HG03066 (cell line): ENCODE measurements at regions not wholly inside any gene's neighbourhood (a gene's known extent, or its start where the extent isn't known, plus 50 kb on each side); places are given as distances from the start of the nearest gene placed in this dataset.

Experiments
- ATAC-seq: cut with Tn5 transposase; IDR thresholded peaks from one replicate; pipeline ENCODE4 v1.9.1; 2021; ENCODE audit warnings: low read depth; ENCODE audit not compliant: unreplicated experiment

DNA sequence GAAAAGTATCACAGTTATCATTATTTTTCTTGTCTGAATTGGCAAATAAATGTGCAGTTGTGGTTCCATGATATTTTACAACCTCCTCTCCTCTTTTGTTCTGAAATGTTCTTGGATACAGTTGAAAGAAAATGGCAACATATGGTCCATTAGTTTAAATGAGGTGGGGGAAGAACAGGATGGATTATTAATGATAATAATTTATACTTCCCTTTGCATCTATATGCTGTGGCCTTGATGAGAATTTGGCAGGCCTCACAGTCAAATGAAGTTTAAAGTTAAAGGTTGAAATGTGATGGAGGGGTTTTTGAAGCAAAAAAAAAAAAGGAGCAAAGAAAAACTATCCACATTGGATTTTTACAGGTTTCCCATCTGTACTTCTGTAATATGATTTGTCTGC lies 946.3 kb upstream of the INTU start:
- ATAC-seq, result no peak

DNA sequence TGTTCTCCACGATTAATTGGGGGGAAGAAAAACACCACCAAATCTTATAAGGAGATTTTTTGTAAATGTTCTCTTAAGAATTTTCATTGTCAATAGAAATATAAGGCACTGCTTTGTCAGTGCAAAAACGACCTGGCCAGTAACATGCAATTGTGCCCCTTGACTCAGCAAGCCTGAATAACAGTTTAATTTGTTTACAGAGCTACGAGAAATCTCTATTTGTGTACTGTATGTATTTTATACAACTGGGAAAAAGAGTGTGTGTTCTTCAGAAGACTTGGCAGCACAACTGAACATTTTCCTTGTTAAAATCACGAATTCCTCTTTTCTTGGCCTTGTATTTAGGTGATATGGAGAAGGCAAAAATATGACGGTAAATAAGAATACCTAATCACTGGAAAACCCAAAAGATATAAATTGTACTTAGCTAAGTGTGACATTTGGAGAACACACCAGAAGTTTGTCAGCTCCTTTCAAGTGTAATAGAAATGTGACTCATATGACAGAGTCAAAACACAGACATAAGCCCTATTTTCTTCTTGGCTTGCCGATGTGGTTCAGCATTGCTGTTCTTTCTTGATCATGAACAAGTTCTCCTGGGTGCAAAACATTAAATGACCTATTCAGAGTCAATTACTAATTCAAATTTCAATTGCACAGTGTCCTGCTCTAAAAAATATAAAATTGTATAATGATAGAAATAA lies 945.0 kb upstream of the INTU start:
- ATAC-seq, result no peak

DNA sequence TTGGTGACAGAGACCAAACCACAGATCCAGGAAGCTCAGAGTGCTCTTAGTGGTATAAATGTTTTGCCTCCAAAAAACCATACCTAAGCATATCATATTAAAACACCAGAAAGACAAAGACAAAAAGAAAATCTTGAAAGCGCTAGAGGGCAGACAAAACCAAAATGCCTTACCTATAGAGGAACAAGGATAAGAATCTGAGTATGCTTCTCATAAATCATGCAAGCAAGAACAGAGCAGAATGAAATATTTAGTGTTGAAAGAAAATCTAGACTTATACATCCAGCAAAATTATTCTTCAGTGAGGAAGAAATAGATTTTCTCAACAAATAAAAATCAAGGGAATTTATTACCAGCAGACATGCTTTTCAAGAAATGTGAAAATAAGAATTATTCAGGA lies 941.0 kb upstream of the INTU start:
- ATAC-seq, result no peak

DNA sequence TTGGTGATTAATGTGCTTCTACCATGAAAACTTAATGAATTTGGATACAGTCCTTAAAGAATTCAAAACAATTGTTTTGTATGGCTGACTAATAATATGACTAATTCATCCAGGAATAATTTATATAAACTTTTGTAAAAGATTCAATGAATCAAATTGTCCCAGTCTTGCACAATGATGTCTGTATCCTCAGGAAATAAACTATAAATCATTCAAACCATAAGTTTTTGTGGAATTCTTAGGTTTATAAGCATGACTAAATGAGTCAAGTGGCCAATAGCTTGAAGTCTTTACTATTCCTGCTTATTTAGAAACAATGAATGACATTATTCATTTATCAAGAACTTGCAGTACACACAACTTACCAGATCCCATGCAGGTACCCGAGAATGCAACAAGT lies 935.0 kb upstream of the INTU start:
- no peak for ATAC-seq

DNA sequence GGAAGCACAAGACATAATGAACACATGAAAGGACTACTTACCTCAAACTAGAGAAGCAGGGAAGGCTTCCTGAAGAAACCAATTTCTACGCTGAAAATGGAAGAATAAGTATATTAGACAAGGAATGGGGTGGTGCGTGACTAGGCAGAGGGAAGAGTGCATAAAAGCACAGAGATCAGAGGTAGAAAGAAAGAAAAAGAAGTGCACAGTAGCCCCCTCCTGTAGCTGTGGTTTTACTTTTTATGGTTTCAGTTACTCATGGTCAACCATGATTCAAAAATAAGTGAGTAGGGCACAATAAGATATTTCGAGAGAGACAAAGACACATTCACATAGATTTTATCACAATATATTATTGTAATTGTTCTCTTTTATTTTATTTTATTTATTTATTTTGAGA lies 934.5 kb upstream of the INTU start:
- ATAC-seq, result no peak

DNA sequence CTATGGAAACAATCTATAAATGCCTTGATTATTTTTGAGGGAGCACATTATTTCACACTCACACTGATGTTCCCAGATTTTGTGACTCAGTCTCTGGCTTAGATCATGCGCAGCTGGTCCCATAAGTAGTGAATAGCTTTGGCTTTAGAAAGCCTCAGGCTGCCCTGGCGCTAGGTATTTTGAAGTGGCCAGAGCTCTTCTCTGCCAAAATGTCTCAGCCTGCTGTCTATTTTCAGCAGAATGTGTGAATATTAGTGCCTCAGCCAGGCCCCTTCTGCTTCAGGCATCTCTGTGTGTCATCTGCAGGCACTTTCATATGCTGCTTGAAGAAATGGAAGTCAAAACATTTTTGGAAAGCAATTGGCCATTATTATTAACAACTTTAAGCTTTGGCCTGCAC lies 931.0 kb upstream of the INTU start:
- no peak for ATAC-seq

DNA sequence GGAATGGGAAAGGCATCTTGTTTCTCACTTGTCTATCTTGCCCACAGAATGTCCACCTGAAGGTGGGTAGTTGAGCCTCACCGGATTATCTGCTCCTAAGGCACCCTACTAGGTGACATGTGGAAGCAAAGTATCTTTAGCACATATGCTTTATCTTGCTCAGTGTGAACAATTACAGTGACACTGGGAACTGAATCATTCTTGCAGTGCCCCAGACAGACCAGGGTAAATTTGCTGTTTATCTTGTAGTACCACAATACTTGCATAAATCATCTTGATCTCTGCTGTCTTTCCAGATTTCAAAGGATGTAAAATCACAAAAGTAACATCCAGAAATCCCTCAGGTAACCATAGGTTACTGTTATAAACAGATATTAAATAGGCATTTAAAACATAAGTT lies 930.0 kb upstream of the INTU start:
- ATAC-seq, result no peak

DNA sequence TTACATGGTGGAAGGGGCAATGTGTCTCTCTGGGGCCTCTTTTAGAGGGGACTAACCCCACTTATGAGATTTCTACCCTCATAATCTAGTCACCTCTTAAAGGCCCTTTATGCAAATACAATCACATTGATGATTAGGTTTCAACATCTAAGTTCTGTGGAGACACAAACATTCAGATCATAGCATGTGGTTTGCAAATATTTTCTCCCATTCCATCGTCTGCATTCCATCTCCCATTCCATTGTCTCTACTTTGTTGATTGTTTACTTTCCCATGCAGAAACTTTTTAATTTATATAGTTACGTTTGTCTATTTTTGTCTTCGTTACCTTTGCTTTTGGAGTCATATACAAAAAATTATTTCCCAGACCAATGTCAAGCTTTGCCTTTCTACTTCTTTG lies 927.5 kb upstream of the INTU start:
- no peak for ATAC-seq

DNA sequence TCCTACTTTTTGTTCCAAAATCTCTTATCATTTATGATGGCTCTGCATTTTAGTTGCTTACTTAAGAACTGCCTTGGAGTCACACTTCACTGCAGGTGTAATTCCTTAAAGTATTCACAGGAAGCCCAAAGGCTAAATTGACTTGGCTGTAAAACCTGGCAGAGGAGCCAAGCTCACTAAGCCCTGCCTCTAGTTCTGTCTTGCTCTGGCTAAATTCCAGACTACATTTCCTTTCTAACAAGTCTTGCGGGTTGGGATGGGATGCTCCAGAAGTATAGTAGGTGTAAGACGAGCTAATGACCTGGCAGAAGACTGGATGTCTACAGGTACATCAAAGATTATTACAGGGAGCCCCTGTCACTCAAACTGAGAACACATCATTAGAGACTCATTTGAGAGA lies 924.0 kb upstream of the INTU start:
- ATAC-seq, result no peak

DNA sequence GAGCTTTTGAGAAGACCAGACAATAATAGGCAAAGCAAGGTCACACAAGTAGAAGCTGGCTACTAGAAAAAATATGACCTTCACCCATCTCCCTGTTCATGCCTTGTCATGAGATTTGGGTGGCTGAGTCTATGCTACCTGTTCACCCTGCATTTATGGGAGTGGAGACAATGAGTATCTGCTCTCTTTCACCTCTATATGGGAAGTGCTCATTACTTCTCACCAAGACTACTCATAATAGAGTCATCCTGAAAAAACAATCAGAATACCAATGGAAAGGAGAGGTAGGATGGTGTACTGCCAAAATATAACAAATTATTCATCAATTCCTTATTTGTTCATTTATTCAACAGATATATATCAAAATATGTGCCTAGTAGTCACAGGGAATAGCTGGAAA lies 921.8 kb upstream of the INTU start:
- ATAC-seq, result no peak

DNA sequence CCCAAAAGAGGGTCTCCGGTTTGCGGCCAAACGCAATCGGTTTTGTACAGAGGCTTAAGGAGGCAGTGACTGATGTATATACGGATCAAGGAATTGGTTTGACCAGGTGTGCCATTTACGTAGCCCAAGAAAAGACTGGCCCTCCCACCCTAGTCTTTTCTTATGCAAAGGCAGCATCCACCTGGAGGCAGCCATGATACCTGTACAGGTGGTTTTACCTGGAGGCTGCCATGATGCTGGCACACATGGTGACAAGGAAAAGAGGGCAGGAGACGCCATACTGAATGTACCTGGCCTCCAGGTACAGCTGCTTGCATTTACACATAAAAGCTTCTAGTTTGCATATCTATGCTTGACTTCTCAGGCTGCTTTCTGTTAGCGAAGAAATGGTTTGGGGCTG lies 917.7 kb upstream of the INTU start:
- ATAC-seq, result no peak

DNA sequence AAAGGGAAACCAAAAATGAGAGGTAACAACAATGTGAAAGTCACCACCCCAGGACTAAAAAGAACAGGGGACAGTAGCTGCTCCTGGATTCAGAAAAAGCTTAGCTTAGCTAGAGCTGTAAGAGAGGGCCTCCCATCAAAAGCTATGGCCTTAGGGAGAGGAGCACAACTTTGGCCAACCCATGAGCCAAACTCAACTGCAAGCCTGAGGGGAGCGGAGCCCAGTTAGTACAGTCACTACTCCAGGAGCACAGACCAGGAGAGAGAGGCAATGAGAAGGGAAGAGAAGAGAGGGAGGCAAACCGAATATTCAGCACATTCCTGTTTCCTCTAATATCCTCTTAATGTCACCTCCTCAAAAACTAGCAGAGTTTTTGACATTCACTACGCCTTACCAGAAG lies 917.1 kb upstream of the INTU start:
- ATAC-seq, result no peak

DNA sequence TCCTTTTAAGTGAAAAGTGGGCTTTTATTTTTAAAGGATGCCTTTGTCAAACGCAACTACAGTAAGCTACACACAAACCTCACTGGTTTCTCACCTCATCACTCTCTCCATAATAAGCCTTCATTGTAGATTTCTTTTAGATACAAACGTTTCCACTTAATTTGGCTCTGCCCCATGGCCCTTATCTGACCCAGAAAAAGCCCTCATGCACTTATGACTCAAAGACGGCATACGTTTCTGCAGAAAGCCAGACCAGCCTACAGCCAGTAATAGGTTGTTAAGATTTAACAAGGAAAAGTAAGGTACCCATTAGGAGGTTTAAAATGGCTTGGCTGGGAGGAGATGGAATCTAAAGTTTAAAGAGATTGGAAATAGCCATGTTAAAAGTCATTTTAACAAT lies 914.6 kb upstream of the INTU start:
- ATAC-seq, result no peak

DNA sequence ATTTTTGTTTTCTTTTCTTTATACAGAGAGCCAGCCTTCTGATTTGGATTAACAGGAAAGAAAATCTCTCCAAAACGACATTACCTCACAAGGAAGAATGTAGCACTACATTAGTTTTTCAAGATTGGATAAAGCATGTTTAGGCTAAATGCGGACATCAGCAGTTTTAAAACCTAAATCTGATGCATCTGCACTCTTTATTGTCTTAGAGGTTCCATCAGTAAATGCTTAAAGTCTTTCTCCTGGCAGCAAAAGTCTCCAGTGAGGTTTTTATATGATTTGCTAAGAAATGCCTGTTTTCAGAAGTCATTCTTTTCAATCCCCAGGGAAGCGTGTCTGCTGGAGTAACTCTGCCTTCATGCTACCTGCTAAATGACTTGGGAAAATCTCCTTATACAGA lies 912.9 kb upstream of the INTU start:
- no peak for ATAC-seq

DNA sequence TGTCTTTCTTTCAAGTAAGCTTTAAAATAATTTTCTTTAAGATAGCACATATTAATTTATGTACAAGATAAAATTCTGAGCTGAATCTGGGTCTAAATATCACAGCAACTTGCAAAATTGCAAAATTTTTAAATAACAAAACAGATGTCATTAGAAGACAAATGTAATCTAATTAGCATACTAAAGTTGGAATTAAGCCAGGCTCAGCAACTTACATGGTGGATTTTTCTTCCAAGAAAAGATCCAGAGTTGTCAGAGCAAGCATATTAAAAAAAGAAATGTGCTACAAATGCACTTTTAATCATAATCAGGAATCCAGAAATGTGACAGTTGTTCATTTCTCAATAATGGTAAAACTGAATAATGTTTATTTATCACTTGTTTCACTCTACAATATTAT lies 906.9 kb upstream of the INTU start:
- no peak for ATAC-seq

DNA sequence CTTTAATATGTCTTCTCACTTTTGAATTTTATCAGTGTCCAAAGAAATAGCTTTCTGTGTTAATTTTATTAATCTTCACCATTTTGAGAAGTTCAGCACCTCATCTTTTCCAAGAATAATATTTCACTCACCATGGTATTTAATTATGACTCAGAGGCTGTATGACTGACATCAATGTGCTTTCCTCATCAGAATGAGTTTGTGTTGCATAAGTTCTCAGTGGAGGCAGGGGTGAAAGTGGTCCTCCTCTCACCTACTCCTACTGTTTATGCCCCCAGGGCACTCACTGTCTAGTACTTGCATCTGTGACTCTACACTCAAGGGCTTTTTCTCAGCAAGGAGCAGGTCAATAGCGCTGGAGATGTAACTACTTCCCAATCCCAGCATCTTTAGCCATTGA lies 905.3 kb upstream of the INTU start:
- ATAC-seq, result no peak

DNA sequence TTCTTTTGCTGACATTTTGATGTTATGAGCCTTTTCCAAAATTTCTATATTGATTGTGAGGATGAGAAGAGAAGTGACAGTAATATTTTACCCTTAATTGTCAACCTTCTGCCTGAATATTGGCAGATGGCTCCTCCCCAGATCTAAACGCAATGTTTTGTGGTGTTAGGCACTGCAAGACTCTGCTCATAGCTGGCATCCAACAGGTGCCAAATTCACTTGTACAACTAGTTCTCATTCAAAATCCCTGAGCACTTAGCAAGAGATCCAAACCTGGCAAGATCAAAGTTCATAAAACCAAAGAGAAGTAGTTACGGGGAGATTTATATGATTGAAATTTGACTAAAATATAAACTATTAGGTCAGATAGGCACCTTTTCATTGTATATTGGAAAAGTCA lies 901.7 kb upstream of the INTU start:
- ATAC-seq, result no peak

DNA sequence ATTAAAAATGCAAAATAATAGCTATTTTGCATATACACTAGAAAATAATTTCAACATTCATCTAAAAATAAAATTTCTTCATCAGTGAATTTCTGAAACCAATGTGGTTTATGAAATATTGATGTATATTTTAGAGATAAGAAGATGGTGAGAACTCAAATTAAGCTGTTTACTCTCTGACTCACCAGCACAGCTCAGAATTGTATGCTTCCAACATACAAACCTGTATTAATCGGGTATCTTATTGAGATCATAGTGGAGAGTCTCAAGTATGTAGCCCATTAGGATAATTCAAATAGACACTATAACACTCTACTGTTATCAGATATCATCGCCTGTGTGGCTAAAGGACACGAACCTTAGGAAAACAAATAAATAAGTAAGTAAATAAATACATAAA lies 899.5 kb upstream of the INTU start:
- no peak for ATAC-seq

DNA sequence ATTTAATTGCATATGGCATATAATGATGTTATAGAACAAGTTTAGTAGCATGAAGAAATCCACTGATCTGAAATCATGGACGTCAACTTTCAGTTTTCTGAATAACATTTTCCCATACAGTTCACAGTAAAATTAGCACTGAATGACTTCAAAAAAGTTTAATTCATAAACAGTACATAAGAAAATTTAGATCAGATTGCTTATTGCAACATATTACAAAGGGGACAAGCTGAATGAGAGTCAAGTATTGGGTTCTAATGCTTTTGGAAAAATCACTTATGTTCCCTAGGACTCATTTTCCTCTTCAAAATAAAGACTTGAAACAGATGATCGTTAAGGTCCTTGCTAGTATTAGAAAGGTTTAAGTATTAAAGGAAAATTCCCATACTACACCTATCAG lies 898.3 kb upstream of the INTU start:
- no peak for ATAC-seq

DNA sequence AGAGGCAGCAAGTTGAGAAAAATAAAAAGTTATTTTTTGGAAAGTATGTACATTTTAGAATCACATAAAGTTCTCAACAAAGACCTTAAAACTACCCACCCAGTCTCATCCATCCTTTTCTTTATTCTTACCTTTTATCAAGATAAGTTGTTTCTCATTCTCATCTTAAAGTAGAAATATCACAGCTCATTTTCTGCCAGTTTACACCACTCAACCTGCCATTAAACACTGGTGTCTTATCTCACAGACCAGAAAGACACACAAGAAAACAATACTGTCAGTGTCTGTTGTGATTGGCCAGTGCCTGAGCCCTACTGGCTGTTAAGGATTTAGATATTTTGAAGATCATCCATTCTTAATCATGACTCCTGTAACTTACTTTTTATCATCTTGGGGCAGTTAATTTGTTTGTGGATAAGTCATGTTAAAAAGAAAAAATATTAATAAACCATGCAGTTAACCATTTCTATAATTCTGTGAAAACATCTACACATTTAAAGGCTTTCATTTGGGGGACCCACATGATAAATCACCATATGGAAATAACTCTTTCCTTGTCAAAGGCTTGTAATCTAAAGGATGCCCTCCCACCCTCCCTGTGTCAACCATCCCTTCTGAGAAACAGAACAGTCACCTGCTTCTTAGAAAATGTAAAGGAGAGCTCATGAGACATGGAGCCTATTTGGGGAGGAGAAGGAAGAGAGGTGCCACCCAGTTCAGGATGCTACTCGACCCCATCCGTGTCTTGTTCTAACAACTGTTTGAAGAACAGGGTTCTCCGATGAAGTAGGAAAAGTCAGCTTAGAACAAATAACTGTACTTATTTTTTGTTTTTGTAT lies 897.2 kb upstream of the INTU start:
- no peak for ATAC-seq

DNA sequence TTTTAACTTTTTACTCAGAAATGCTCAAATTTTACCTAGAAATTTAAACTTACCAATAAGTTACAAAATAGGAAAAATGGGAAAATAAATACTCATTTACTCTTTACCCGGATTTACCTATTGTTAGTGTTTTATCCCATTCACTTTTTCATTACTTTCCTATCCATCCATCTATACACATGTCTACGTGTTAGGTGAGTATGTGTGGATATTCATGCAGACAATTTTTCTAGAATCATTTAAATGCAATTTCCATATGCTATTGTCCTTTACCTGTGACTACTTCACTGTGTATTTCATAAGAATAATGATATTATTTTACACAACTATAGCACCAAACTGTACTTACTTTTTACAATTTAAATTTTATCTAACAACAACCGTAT lies 896.6 kb upstream of the INTU start:
- ATAC-seq, result no peak

DNA sequence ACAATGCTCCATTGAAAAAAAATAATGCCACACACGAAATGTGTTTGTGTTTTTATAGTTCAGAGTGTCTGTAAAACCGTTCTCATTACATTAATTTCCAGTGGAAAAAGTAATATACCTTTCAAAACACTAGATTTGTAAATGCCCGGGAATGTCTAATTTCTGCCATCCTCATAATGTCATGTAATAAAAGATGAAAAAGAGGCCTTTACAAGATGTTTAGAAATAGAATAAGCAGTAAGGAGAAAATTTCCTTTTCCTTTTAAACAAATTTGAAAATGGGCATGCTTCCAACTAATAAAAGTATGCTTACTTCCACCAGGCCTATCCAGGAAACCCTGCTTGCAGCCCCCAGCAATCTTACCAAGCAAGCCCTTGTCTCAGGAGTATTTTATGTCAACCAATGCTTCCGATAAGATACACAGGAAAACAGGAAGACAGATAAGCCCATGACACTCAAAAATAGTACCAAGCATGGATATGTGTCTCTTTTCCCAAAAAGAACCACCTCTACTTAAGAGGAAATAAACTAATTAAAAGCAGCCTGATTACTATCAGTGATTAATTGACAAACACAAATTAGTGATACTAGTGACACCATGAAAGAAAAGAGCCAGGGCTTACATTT lies 894.7 kb upstream of the INTU start:
- ATAC-seq, result no peak
